ENCODE measurements at regions not wholly inside any gene's neighbourhood (a gene's known extent, or its start where the extent isn't known, plus 50 kb on each side); places are given as distances from the start of the nearest gene placed in this dataset.

GRCh38 chr18:23341383-23341782, 111.7 kb upstream of the RIOK3 start:
- no peak for TF ChIP-seq CTCF (IDR thresholded peaks at IDR 0.05; ENCODE audit: low read depth, low read length)
- CTCF ChIA-PET, result no interaction called here
- H3K9me3 ChIP-seq (ENCODE audit: control insufficient read depth, insufficient read depth, low read length), result no peaks in the 10 kb centered on the region
- no peaks in the 10 kb centered on the region for H3K27me3 ChIP-seq (ENCODE audit: control insufficient read depth, insufficient read depth, low read length)
- POLR2A ChIA-PET, result no interaction called here
- H3K4me3 ChIP-seq (ENCODE audit: low read depth, low read length), result no peak overlapping the region
- DNase-seq (ENCODE audit: low read depth, low spot score), result no peak
- no peak overlapping the region for H3K27ac ChIP-seq (ENCODE audit: low read depth, low read length)

- no peak for TF ChIP-seq CTCF (IDR thresholded peaks at IDR 0.05; ENCODE audit: low read depth, low read length)
- POLR2A ChIA-PET, result no interaction called here
- no peaks in the 10 kb centered on the region for H3K9me3 ChIP-seq (ENCODE audit: control insufficient read depth, insufficient read depth, low read length)
- no peak overlapping the region for H3K27ac ChIP-seq (ENCODE audit: low read depth, low read length)
- no peak for DNase-seq (ENCODE audit: low read depth, low spot score)
- H3K27me3 ChIP-seq (ENCODE audit: control insufficient read depth, insufficient read depth, low read length), result no peaks in the 10 kb centered on the region
- CTCF ChIA-PET, result no interaction called here
- H3K4me3 ChIP-seq (ENCODE audit: low read depth, low read length), result no peak overlapping the region
These were observed 111.1 kb upstream of the RIOK3 start for GRCh38 chr18:23341983-23342382.

GRCh38 chr18:23342506-23342905, 110.6 kb upstream of the RIOK3 start:
- TF ChIP-seq CTCF (IDR thresholded peaks at IDR 0.05; ENCODE audit: low read depth, low read length), result no peak
- Histone ChIP-seq H3K4me3 (ENCODE audit: low read depth, low read length) (no peak overlapping the region), H3K9me3 (ENCODE audit: control insufficient read depth, insufficient read depth, low read length) (no peaks in the 10 kb centered on the region), H3K27me3 (ENCODE audit: control insufficient read depth, insufficient read depth, low read length) (no peaks in the 10 kb centered on the region), H3K27ac (ENCODE audit: low read depth, low read length) (no peak overlapping the region)
- ChIA-PET POLR2A (no interaction called here), CTCF (no interaction called here)
- no peak for DNase-seq (ENCODE audit: low read depth, low spot score)

- ChIA-PET CTCF (interaction anchor here (0.6 to 0.8 kb wide), 2 partner anchors 217 to 219 kb away, joined by 3 to 5 read pairs; no protein-coding TSS in a partner anchor), POLR2A (no interaction called here)
- no peak overlapping the region for H3K4me3 ChIP-seq (ENCODE audit: low read depth, low read length)
- no peaks in the 10 kb centered on the region for H3K27me3 ChIP-seq (ENCODE audit: control insufficient read depth, insufficient read depth, low read length)
- H3K27ac ChIP-seq (ENCODE audit: low read depth, low read length), result no peak overlapping the region
- no peak for TF ChIP-seq CTCF (IDR thresholded peaks at IDR 0.05; ENCODE audit: low read depth, low read length)
- H3K9me3 ChIP-seq (ENCODE audit: control insufficient read depth, insufficient read depth, low read length), result no peaks in the 10 kb centered on the region
- no peak for DNase-seq (ENCODE audit: low read depth, low spot score)
These were observed 102.9 kb upstream of the RIOK3 start for GRCh38 chr18:23350188-23350587.

GRCh38 chr18:23351521-23351920, 101.6 kb upstream of the RIOK3 start:
- no peaks in the 10 kb centered on the region for H3K9me3 ChIP-seq (ENCODE audit: control insufficient read depth, insufficient read depth, low read length)

More at GRCh38 chr18:23351521-23351920, 101.6 kb upstream of the RIOK3 start:
- no peak overlapping the region for H3K4me3 ChIP-seq (ENCODE audit: low read depth, low read length)
- no peak overlapping the region for H3K27ac ChIP-seq (ENCODE audit: low read depth, low read length)
- H3K27me3 ChIP-seq (ENCODE audit: control insufficient read depth, insufficient read depth, low read length), result no peaks in the 10 kb centered on the region
- ChIA-PET CTCF (no interaction called here), POLR2A (no interaction called here)
- no peak for DNase-seq (ENCODE audit: low read depth, low spot score)
- no peak for TF ChIP-seq CTCF (IDR thresholded peaks at IDR 0.05; ENCODE audit: low read depth, low read length)

Data from AG04450 (cell line).